H1 (cell line): ENCODE measurements at regions not wholly inside any gene's neighbourhood (a gene's known extent, or its start where the extent isn't known, plus 50 kb on each side); places are given as distances from the start of the nearest gene placed in this dataset.

Experiments
- ATF3 ChIP-seq: IDR thresholded peaks from 2 replicates; pipeline ENCODE4 v1.6.1; 2011; ENCODE audit warnings: low read depth, mild to moderate bottlenecking, low read length; ENCODE audit not compliant: insufficient read depth
- CEBPB ChIP-seq: IDR thresholded peaks from 2 replicates; pipeline ENCODE4 v1.6.1; 2012; ENCODE audit warnings: low read depth, low read length
- CREB1 ChIP-seq: IDR thresholded peaks from 2 replicates; pipeline ENCODE4 v1.6.1; 2012; ENCODE audit warnings: inconsistent platforms
- CTCF ChIP-seq, 3 experiments: IDR thresholded peaks; 1 replicate in 2 of 3; 2 replicates in 1 of 3; pipeline versions ENCODE4 v1.5.1 to v1.6.1; 2011; ENCODE audit warnings: low read length in 3 of 3, mild to moderate bottlenecking in 3 of 3, inconsistent platforms in 2 of 3, low read depth in 1 of 3, moderate library complexity in 1 of 3; ENCODE audit not compliant: insufficient read depth in 1 of 3; ENCODE audit errors: control extremely low read depth in 1 of 3
- GTF2F1 ChIP-seq: IDR thresholded peaks from 2 replicates; pipeline ENCODE4 v1.6.1; 2012; ENCODE audit warnings: low read depth, low read length, improper control_type of control experiment, borderline replicate concordance
- JUN ChIP-seq: IDR thresholded peaks from 2 replicates; pipeline ENCODE4 v1.6.1; 2011; ENCODE audit warnings: low read depth, mild to moderate bottlenecking, improper control_type of control experiment, low read length
- MAX ChIP-seq: IDR thresholded peaks from 2 replicates; pipeline ENCODE4 v1.6.1; 2012; ENCODE audit warnings: inconsistent platforms
- POLR2AphosphoS5 ChIP-seq: IDR thresholded peaks from 2 replicates; pipeline ENCODE4 v1.6.1; 2011; ENCODE audit warnings: low read depth, low read length
- SRF ChIP-seq: IDR thresholded peaks from 2 replicates; pipeline ENCODE4 v1.6.1; 2011; ENCODE audit warnings: mild to moderate bottlenecking, low read depth, low read length, moderate library complexity
- TAF1 ChIP-seq: IDR thresholded peaks from 2 replicates; pipeline ENCODE4 v1.6.1; 2011; ENCODE audit warnings: mild to moderate bottlenecking, low read depth, low read length
- USF2 ChIP-seq: IDR thresholded peaks from 2 replicates; pipeline ENCODE4 v1.6.1; 2011; ENCODE audit warnings: low read length, improper control_type of control experiment
- YY1 ChIP-seq: IDR thresholded peaks from 2 replicates; pipeline ENCODE4 v1.6.1; 2011; ENCODE audit warnings: low read depth, mild to moderate bottlenecking, low read length

GRCh38 chr7:113664867-113665266 is 253.9 kb downstream of the PPP1R3A start:
- TF ChIP-seq CEBPB, result no peak
- no peak for TF ChIP-seq POLR2AphosphoS5
- no peak for TF ChIP-seq CTCF (IDR thresholded peaks at IDR 0.05; ENCODE audit: control extremely low read depth in 1 of 3, insufficient read depth in 1 of 3, low read depth in 1 of 3, low read length in 3 of 3)
- no peak for TF ChIP-seq USF2
- TF ChIP-seq CREB1, result no peak
- no peak for TF ChIP-seq MAX
- TF ChIP-seq TAF1, result no peak
- no peak for TF ChIP-seq GTF2F1
- TF ChIP-seq YY1, result no peak
- TF ChIP-seq ATF3, result no peak
- TF ChIP-seq SRF, result no peak
- TF ChIP-seq JUN, result no peak
